ENCODE measurements at regions not wholly inside any gene's neighbourhood (a gene's known extent, or its start where the extent isn't known, plus 50 kb on each side); places are given as distances from the start of the nearest gene placed in this dataset.
"Not testable (repeated sequence)": the region's sequence is repeated elsewhere in the genome, so short reads cannot be mapped to it uniquely, and the experiment has no call there.

DNA sequence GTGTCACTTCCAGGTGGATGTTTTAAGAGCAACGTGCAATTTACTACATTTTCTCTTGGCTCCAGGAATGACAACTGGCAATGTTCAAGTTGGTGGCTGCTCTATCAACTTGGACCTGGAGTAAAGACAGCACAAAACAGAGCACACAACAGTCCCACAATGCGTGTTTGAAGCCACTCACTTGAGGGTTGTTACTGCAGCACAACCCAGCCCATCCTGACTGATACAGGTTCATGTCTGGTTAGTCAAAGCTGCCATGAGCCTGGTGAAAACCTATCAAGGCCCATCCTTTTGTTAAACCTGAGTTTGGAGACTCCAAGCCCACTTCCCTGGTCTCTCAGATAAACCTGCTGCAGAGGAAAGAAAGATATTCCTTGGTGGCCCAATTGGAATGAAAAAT, 81.1 kb upstream of the LARP1 start:
- no peak for DNase-seq (ENCODE audit: extremely low spot score)
- H3K4me1 ChIP-seq (ENCODE audit: insufficient read depth), result no peaks in the 10 kb centered on the region
- H3K27ac ChIP-seq (ENCODE audit: low read depth), result no peak overlapping the region
- 84% methylated on average over 2 of the region's 2 CpGs for WGBS
- H3K4me3 ChIP-seq (ENCODE audit: low read depth, low read length), result no peak overlapping the region
- H3K36me3 ChIP-seq (ENCODE audit: insufficient read depth), result no peaks in the 10 kb centered on the region

DNA sequence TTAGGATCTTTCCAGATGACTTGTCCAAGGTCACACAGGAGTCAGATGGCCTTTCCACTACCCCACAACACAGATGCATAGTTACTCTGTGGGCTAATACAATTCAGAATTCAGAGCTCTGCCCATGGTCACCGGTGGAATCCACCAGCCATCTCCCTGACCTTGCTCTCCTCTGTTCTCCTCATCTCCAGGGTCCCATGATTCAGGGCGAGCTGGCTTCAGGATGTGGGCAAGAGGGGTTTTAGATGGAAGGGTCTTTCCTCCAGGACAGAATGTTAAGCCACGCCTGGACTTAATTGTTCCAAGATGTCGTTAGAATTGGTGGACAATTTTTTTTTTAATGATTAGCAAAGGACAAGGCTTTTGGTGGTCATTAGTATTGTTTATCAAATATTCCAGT, 81.7 kb upstream of the LARP1 start:
- DNase-seq (ENCODE audit: extremely low spot score), result no peak
- Histone ChIP-seq H3K27ac (ENCODE audit: low read depth) (no peak overlapping the region), H3K4me3 (ENCODE audit: low read depth, low read length) (no peak overlapping the region), H3K36me3 (ENCODE audit: insufficient read depth) (no peaks in the 10 kb centered on the region), H3K4me1 (ENCODE audit: insufficient read depth) (no peaks in the 10 kb centered on the region)
- 69% methylated on average over 4 of the region's 4 CpGs for WGBS

DNA sequence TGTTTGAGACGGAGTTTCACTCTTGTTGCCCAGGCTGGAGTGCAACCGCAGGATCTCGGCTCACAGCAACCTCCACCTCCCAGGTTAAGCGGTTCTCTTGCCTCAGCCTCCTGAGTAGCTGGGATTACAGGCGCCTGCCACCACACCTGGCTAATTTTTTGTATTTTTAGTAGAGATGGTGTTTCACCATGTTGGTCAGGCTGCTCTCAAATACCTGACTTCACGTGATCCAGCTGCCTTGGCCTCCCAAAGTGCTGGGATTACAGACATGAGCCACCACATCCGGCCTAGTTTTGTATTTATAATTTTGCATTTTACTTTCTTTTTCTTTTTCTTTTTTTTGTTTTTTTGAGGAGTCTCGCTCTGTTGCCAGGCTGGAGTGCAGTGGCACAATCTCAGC, 85.3 kb upstream of the LARP1 start:
- 94% methylated on average over 8 of the region's 8 CpGs for WGBS
- H3K4me1 ChIP-seq (ENCODE audit: insufficient read depth); H3K36me3 ChIP-seq (ENCODE audit: insufficient read depth); H3K27ac ChIP-seq (ENCODE audit: low read depth); DNase-seq (ENCODE audit: extremely low spot score); H3K4me3 ChIP-seq (ENCODE audit: low read depth, low read length): not testable (repeated sequence)

DNA sequence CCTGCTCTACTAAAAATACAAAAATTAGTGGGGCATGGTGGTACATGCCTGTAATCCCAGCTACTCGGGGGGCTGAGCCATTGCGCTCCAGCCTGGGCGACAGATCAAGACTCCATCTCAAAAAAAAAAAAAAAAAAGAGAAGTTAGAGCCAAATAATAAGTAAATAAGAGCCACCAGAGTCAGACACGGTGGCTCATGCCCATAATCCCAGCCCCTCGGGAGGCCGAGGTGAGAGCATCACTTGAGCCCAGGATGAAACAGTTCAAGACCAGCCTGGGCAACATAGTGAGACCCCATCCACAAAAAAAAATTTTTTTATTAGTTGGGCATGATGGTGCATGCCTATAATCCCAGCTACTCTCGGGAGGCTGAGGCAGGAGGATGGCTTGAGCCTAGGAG, 85.8 kb upstream of the LARP1 start:
- no peak for DNase-seq (ENCODE audit: extremely low spot score)
- Histone ChIP-seq H3K4me3 (ENCODE audit: low read depth, low read length) (no peak overlapping the region), H3K36me3 (ENCODE audit: insufficient read depth) (no peaks in the 10 kb centered on the region), H3K27ac (ENCODE audit: low read depth) (no peak overlapping the region), H3K4me1 (ENCODE audit: insufficient read depth) (no peaks in the 10 kb centered on the region)
- 92% methylated on average over 7 of the region's 7 CpGs for WGBS

DNA sequence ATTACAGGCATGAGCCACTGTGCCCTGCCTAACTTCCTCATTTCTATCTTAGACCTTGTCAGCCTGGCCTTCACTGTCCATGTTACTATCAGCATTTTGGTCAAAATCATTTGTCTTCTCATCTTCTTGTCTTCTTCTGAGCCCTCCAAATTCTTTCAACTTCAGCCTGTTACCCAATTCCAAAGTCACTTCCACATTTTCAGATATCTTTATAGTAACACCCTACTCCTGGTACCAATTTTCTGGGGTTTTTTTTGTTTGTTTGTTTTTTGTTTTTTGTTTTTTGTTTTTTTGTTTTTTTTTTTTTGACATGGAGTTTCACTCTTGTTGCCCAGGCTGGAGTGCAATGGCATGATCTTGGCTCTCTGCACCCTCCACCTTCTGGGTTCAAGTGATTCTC, 90.3 kb upstream of the LARP1 start:
- no peaks in the 10 kb centered on the region for H3K36me3 ChIP-seq (ENCODE audit: insufficient read depth)

DNA sequence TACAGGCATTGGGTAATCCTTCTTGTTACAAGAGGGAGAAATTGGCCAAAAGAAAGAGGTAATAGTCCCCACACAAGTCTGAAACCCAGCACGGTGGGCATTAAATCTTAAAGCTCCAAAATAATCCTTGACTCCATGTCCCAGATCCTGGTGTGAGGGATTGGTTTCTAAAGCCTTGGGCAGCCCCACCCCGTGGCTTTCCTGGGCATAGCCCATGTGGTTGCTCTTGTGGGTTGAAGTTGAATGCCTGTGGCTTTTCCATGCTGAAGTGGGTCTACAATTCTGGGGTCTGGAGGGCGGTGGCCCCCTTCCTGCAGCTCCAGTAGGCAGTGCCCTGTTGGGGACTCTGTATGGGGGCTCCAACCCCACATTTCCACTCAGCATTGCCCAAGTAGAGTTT, 91.8 kb upstream of the LARP1 start:
- H3K4me1 ChIP-seq (ENCODE audit: insufficient read depth), result no peaks in the 10 kb centered on the region
- H3K36me3 ChIP-seq (ENCODE audit: insufficient read depth), result no peaks in the 10 kb centered on the region
- no peak overlapping the region for H3K27ac ChIP-seq (ENCODE audit: low read depth)
- DNase-seq (ENCODE audit: extremely low spot score), result no peak
- no peak overlapping the region for H3K4me3 ChIP-seq (ENCODE audit: low read depth, low read length)
- 86% methylated on average over 3 of the region's 3 CpGs for WGBS

More for the DNA sequence above, 90.3 kb upstream of the LARP1 start:
- Histone ChIP-seq H3K4me1 (ENCODE audit: insufficient read depth) (no peaks in the 10 kb centered on the region), H3K4me3 (ENCODE audit: low read depth, low read length) (no peak overlapping the region), H3K27ac (ENCODE audit: low read depth) (no peak overlapping the region)
- no peak for DNase-seq (ENCODE audit: extremely low spot score)

DNA sequence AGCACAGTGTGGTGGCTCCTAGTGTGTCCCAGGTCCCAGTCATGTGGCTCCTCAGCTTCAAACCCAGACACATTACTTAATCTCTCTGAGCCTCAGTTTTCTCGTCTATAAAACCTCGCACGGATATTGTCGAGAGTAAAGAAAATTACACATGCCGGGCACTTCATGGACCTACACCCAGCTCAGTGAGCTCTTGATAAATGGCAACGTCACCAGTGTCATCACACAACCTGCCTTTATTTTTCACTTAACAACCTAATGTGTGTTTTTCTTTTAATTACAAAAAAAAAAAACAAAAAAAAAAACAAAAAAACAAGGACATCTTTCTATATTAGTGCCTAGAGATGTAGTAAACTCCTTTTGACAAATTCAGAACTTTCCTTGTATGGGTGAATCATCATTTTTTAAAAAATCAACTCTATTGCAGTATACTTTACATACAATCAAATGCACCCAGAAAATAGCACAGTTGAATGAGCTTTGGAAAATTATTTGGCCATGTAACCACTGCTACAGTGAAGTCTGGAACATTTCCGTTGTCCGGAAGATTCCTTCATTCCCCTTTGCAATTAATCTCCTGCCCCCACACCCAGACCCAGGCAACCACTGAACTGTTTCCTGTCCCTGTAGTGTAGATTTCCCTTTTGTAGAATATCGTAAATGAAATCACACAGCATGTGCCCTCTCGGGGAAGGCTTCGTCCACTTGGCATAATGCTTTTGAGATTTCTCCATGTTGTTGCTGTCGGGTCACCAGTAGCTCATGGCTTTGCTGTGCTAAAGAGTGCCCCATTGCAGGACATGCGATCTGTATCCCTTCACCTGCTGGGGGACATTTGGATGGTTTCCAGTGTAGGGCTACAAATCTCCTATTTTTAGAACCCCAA, 100.4 kb upstream of the LARP1 start:
- H3K36me3 ChIP-seq (ENCODE audit: insufficient read depth), result no peaks in the 10 kb centered on the region
- WGBS, result 59% methylated on average over 13 of the region's 13 CpGs
- no peaks in the 10 kb centered on the region for H3K4me1 ChIP-seq (ENCODE audit: insufficient read depth)
- no peak overlapping the region for H3K4me3 ChIP-seq (ENCODE audit: low read depth, low read length)
- no peak overlapping the region for H3K27ac ChIP-seq (ENCODE audit: low read depth)
- no peak for DNase-seq (ENCODE audit: extremely low spot score)

DNA sequence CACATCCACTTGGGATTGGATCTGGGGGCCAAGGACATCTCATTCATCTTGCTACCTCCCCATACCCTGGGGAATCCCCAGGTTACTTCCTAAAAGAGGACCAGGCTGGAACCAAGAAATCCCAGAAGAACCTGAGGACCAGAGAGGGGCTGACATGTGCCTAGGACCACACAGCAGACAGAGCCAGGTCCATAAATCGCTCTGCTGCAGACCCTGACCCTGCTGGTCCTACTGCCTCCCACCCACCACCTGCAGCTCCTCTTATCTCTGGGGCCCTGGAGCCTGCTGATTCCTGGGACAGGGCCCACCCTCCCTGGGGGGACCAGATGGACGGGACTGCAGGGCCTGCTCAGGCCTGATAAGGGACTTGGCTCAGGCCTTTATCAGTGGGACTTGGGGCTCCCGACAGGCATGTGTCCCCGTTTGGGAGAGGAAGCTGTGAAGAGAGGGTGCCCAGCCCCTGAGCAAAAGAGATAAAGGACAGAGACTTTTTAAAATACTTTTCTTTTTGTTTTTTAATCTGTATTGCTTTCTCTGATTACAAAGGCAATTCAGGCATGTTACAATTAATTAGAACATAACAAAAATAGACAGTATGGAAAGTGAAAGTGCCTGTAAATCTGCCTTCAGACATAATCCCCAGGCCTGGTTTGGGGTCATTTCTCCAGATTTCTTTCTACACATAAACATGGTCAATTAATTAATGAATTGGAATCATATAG, 101.3 kb upstream of the LARP1 start:
- Histone ChIP-seq H3K36me3 (ENCODE audit: insufficient read depth) (no peaks in the 10 kb centered on the region), H3K27ac (ENCODE audit: low read depth) (no peak overlapping the region), H3K4me1 (ENCODE audit: insufficient read depth) (no peaks in the 10 kb centered on the region), H3K4me3 (ENCODE audit: low read depth, low read length) (no peak overlapping the region)
- WGBS, result 38% methylated on average over 4 of the region's 4 CpGs
- no peak for DNase-seq (ENCODE audit: extremely low spot score)

DNA sequence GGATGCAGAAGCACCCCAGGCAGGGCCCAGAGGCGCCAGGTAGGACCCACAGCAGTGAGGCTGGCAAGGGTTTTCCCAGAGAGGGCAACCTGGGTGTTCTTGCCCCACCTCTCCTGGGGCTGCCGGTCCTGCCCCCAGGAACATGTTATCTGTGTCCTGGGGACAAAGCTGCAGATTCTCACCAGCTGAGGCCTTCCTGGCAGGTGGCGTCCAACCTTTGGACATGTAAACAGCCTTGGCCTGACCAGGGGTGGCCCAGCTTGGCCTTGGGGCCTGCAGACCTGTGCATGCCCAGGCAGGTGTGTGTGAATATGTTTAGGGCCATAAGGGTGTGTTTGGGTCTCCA, 101.8 kb upstream of the LARP1 start:
- Histone ChIP-seq H3K36me3 (ENCODE audit: insufficient read depth) (no peaks in the 10 kb centered on the region), H3K4me1 (ENCODE audit: insufficient read depth) (no peaks in the 10 kb centered on the region), H3K27ac (ENCODE audit: low read depth) (no peak overlapping the region), H3K4me3 (ENCODE audit: low read depth, low read length) (no peak overlapping the region)
- 93% methylated on average over 3 of the region's 3 CpGs for WGBS
- DNase-seq (ENCODE audit: extremely low spot score), result no peak

DNA sequence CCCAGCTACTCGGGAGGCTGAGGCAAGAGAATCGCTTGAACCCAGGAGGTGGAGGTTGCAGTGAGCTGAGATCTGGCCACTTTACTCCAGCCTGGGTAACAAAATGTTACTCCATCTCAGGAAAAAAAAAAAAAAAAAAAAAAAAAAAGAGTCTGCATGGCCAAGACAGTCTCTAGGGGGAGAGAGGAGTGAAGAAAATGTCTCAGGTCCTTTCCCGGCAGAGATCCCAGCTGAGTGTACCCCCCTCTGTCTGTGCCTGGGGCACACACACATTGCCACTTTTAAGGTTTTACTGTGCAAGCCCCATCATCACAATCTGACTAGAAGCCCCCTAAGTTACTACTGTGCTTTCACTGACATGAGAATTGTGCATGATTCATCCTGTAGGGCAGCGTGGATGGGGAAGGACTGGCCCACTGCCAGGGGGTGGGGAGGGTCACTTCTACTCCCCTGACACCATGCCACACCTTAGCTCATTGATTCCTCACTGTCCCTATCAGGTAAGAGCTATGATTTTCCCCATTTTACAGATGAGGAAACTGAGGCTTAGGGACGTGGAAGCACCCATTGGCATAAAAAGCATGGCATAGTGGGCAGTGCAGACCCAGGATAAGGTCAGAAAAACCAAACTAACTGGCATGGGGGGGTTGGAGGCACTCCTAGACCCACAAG, 102.3 kb upstream of the LARP1 start:
- no peaks in the 10 kb centered on the region for H3K4me1 ChIP-seq (ENCODE audit: insufficient read depth)
- WGBS, result 69% methylated on average over 5 of the region's 5 CpGs
- DNase-seq (ENCODE audit: extremely low spot score), result no peak
- H3K36me3 ChIP-seq (ENCODE audit: insufficient read depth), result no peaks in the 10 kb centered on the region
- H3K4me3 ChIP-seq (ENCODE audit: low read depth, low read length), result no peak overlapping the region
- H3K27ac ChIP-seq (ENCODE audit: low read depth), result no peak overlapping the region

DNA sequence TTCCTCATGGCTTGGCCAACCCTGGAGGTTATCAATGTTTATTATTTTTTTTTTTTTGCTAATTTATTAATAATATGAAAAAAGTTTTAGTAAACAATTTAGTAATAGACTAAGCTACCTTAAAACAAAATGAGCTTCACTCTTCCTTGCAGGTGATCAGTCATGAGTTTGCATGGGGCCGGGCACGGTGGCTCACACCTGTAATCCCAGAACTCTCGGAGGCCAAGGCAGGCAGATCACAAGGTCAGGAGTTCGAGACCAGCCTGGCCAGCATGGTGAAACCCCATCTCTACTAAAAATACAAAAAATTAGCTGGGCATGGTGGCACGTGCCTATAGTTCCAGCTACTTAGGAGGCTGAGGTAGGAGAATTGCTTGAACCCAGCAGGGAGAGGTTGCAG, 103.4 kb upstream of the LARP1 start:
- H3K27ac ChIP-seq (ENCODE audit: low read depth); DNase-seq (ENCODE audit: extremely low spot score); H3K36me3 ChIP-seq (ENCODE audit: insufficient read depth); H3K4me3 ChIP-seq (ENCODE audit: low read depth, low read length); H3K4me1 ChIP-seq (ENCODE audit: insufficient read depth): not testable (repeated sequence)
- WGBS, result 91% methylated on average over 5 of the region's 5 CpGs

DNA sequence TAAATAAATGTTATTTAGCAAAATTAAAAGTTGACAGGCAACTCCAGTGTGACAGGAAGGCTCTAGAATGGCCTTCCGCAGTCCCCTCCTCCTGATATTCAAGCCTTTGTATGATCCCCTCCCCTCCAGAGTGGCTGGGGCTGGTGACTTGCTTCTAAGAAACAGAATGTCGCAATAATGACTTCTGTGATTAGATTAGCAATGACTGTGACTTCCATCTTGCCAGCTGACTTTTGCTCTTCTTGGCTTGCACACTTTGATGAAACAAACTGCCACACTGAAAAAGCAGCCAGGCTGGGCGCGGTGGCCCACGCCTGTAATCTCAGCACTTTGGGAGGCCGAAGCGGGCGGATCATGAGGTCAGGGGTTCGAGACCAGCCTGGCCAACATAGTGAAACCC, 106.5 kb upstream of the LARP1 start:
- Histone ChIP-seq H3K36me3 (ENCODE audit: insufficient read depth) (no peaks in the 10 kb centered on the region), H3K4me1 (ENCODE audit: insufficient read depth) (no peaks in the 10 kb centered on the region), H3K4me3 (ENCODE audit: low read depth, low read length) (no peak overlapping the region), H3K27ac (ENCODE audit: low read depth) (no peak overlapping the region)
- 93% methylated on average over 9 of the region's 9 CpGs for WGBS
- DNase-seq (ENCODE audit: extremely low spot score), result no peak

DNA sequence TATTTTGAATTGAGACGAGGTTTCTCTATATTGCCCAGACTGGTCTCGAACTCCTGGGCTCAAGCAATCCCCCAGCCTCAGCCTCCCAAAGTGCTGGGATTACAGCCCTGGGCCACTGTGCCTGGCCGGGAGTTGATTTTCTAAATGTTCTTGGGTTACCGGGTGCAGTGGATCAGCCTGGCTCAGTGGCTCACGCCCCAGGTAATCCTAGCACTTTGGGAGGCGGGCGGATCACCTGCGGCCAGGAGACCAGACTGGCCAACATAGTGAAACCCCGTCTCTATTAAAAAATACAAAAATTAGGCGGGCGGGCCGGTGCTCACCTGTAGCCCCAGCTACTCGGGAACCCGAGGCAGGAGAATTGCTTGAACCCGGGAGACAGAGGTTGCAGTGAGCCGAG, 106.9 kb upstream of the LARP1 start:
- no peak overlapping the region for H3K4me3 ChIP-seq (ENCODE audit: low read depth, low read length)
- no peaks in the 10 kb centered on the region for H3K4me1 ChIP-seq (ENCODE audit: insufficient read depth)
- no peak for DNase-seq (ENCODE audit: extremely low spot score)
- no peak overlapping the region for H3K27ac ChIP-seq (ENCODE audit: low read depth)
- no peaks in the 10 kb centered on the region for H3K36me3 ChIP-seq (ENCODE audit: insufficient read depth)
- 94% methylated on average over 16 of the region's 16 CpGs for WGBS

DNA sequence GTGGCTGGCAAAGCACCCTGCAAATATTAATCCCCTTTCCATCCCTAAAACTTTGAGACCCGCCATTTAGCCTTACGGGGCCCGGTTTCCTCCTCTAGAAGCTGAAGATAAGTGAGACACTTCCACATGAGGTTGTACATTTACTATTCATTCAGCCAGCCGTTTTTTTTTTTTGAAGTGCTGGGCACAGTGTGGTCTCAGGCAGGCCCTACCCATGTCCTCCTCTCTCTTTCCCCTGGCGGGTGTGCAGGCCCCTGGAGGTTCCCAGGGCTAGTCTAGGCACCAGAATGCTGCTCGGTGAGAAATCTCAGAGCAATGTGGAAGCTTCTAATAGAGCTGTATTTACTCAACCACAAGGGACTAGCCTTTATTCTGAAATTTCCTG, 107.4 kb upstream of the LARP1 start:
- Histone ChIP-seq H3K4me3 (ENCODE audit: low read depth, low read length) (no peak overlapping the region), H3K36me3 (ENCODE audit: insufficient read depth) (no peaks in the 10 kb centered on the region), H3K4me1 (ENCODE audit: insufficient read depth) (no peaks in the 10 kb centered on the region), H3K27ac (ENCODE audit: low read depth) (no peak overlapping the region)
- WGBS, result 62% methylated on average over 6 of the region's 6 CpGs
- no peak for DNase-seq (ENCODE audit: extremely low spot score)
